ENCODE measurements at regions not wholly inside any gene's neighbourhood (a gene's known extent, or its start where the extent isn't known, plus 50 kb on each side); places are given as distances from the start of the nearest gene placed in this dataset.

- TF ChIP-seq POLR2A (IDR thresholded peaks at IDR 0.05; ENCODE audit: low read depth, low read length) (no peak), TAF1 (IDR thresholded peaks at IDR 0.05; ENCODE audit: borderline replicate concordance, low read depth, low read length) (no peak), POLR2AphosphoS5 (IDR thresholded peaks at IDR 0.05; ENCODE audit: low read depth, low read length) (no peak)
Measured at GRCh38 chr1:58227604-58228003, 318.9 kb downstream of the OMA1 start.
